SU-DHL-6 (cell line): ENCODE measurements at regions not wholly inside any gene's neighbourhood (a gene's known extent, or its start where the extent isn't known, plus 50 kb on each side); places are given as distances from the start of the nearest gene placed in this dataset.

Experiments
- CTCF ChIP-seq: fragments of 200-600 bp; sonication (generic); IDR thresholded peaks from one replicate; pipeline ENCODE4 v1.5.1; 2017; ENCODE audit warnings: antibody characterized with exemption, mild to moderate bottlenecking, low read length, moderate library complexity; ENCODE audit not compliant: insufficient read depth, poor library complexity, severe bottlenecking
- EZH2phosphoT487 ChIP-seq: fragments of 200-600 bp; sonication (generic), shearing (Covaris generic); conservative IDR thresholded peaks from 2 replicates; pipeline ENCODE4 v1.6.1; 2018; ENCODE audit warnings: mild to moderate bottlenecking, antibody characterized with exemption, low read length, moderate library complexity, mixed read lengths

DNA sequence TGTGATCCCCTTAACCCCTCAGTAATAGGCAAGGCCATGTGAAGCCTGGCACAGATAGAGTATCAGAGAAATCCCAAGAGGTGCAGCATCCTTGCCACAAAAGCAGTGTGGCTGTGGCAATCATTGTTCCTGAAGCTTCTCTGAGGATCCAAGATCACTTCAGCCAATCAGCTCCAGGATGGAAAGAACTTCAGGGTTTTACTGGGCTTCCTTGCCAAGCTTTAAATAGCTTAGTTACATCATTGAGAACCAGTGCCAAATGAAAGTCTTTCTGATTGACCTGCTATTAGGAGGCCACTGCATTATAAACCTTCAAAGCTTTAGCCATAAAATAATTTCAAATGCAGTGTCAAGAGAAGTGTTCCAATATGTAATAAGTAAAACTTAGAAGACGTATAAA lies 430.6 kb downstream of the PIK3R1 start:
- TF ChIP-seq CTCF (no peak), EZH2phosphoT487 (no peak)
